HG02759 (cell line): ENCODE measurements at regions not wholly inside any gene's neighbourhood (a gene's known extent, or its start where the extent isn't known, plus 50 kb on each side); places are given as distances from the start of the nearest gene placed in this dataset.

ENCODE experiments used
- ATAC-seq: cut with Tn5 transposase; IDR thresholded peaks from one replicate; pipeline ENCODE4 v1.9.1; 2021; ENCODE audit warnings: mild to moderate bottlenecking, moderate library complexity; ENCODE audit not compliant: unreplicated experiment

DNA sequence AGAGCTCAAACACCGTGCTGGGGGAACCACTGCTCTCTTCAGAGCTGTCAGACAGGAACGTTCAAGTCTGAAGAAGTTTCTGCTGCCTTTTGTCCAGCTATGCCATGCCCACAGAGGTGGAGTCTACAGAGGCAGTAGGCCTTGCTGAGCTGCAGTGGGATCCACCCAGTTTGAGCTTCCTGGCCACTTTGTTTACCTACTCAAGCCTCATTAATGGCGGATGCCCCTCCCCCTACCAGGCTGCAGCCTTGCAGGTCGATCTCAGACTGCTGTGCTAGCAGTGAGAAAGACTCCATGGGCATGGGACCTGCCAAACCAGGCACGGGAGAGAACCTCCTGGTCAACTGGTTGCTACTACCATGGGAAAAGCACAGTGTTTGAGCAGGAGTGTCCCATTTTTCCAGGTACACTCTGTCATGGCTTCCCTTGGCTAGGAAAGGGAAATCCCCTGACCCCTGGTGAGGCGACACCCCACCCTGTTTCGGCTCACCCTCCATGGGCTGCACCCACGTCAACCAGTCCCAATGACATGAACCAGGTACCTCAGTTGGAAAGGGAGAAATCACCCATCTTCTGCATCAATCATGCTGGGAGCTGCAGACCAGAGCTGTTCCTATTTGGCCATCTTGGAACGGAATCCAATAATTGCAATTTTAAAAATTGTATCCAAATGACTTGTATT, 246.9 kb upstream of the ADAMTS16 start:
- no peak for ATAC-seq

DNA sequence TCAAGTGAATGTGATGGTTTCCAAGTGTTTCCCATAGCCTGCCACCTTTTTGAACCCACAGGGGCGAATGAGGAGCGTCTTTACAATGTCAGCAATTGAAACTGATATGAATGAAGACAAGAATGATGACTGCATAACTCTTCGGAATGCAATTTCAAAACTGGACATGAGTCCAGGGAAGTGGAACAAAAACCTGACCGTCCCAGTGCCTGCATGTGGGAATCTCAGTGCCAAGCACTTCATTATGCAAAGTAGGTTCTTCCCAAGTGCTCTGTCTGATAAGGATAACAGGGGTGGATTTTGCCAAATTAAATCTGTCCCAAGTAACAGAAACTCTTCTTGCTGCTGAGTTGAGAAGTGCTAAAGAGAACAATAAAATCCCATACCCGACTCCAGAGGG, 243.8 kb upstream of the ADAMTS16 start:
- ATAC-seq: no peak

DNA sequence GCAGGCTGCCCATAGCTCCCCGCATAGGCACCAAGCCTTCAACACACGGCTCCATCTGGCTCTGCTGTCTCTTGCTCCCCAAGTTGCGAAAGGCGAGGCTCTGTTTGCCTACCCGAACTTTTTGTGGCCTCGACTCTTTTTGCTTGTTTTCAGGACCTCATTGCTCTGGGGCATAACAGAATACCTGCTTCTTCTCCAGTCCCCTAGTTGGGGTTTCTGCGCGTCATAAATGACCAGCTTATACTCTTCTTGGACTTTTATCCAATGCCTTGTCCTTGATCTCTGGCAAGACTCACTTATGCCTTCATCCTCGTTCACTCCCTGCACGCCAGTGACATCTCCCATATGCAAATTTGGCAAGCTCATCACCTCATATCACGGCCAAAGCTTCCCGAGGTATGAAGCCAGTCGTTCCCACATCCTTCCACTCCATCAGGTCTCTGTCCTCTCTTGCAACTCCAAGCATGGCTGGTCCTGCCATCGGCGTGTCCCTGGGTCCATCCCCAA, 238.8 kb upstream of the ADAMTS16 start:
- ATAC-seq: no peak

DNA sequence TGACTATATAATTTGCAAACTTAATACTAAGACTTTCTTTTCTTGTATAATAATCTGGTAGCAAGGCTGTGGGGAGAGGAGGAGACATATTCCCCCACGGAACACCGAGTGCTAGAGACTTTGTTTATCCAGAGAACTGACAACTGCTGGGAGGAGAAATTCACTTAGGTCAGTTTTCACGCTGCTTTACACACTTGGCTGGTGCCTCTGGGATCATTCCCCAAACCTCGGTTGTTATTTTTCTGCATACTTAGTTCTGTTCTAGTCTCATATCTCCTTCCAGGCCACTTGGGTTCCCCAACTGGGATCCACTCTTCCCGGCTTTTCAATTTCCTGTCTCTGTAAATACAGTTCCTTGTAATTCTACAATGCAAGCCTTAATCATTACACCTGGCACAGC, 238.2 kb upstream of the ADAMTS16 start:
- no peak for ATAC-seq

DNA sequence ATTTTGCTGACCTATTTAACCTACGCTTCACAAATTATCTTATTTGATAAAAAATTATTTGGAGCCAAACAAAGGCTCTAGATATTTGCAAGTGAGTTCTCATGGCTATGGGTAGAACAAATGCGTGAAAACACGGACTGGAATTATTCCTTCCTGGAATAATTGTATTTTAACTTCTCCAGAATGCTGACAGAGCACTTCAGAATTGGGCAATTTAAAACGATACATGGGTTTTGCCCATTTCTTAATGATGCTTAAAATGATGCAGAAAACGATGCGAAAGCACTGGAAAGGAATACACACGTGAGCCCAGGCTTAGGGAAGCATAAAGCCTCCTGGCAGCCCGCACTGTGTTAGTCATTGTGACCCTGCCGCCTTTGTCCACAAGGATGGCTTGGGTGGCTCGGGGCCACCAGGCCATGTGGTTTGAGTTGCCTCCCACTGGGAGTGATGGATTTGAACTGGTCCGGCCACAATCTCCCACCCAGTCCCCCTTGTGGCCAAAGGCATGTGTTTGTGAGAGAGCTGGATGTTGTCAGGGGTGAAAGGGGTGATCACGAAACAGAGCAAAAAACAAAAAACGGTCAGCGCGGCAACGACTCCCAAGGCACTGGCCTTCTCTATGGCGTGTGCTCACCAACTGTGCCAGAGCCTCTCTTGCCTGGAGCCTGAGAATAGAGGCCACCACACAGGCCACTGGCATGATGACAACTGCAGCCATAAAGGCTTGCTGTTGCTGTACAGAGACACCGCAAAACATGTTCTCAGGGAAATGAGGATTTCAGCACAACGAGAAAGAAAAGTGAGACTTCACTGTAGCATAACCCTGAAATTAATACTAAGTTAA, 234.2 kb upstream of the ADAMTS16 start:
- ATAC-seq: no peak

DNA sequence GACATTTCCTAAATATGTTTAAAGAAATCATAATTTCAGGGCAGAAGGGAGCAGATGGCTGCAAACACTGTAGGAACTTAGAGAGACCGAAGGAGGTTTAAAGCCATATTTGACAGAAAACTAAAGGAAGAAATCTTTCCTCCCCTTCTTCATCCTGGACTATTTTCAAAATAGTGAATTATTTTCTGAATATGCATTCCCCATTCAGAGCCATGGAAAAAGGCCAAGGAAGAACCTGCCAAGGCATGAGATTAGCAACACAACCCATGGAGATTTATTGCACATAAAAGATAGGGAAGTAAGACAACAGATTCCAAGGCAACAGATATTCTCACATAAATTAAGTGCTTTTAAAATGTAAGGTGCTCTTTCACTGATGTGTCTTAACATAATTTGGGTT, 233.3 kb upstream of the ADAMTS16 start:
- ATAC-seq: no peak

DNA sequence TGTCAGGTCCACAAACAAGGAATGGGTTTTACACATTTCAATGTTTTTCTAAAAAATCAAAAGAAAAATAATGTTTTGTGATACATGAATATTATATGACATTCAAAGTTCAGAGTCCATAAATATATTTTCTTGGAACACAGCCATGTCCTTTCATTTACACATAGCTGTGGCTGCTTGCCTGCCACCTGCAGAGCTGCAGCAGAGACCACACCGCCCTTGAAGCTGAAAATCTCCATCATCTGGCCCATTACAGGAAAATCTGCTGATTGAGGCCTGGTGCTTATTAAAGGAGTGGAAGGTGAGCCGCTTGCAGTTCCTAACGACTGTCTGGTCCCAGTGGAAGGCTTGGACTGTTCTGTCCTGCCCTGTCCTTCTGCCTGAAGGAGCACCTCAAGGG, 232.6 kb upstream of the ADAMTS16 start:
- ATAC-seq: no peak

DNA sequence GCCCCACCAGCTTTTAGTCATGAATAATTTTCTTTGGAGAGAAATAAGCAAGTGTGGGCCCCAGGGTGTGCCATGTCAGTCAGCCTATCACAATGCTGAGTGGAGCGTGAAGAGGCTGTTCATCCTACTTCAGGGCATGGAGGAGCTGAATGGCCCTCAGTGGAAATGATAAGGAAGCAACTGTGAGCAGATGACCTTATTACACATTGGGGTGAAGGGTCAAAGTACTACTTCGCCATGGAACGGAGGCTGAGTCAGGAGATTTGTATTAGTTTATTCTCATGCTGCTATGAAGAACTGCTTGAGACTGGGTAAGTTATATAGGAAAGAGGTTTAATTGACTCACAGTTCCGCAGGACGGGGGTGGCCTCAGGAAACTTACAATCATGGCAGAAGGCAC, 231.0 kb upstream of the ADAMTS16 start:
- ATAC-seq: no peak

DNA sequence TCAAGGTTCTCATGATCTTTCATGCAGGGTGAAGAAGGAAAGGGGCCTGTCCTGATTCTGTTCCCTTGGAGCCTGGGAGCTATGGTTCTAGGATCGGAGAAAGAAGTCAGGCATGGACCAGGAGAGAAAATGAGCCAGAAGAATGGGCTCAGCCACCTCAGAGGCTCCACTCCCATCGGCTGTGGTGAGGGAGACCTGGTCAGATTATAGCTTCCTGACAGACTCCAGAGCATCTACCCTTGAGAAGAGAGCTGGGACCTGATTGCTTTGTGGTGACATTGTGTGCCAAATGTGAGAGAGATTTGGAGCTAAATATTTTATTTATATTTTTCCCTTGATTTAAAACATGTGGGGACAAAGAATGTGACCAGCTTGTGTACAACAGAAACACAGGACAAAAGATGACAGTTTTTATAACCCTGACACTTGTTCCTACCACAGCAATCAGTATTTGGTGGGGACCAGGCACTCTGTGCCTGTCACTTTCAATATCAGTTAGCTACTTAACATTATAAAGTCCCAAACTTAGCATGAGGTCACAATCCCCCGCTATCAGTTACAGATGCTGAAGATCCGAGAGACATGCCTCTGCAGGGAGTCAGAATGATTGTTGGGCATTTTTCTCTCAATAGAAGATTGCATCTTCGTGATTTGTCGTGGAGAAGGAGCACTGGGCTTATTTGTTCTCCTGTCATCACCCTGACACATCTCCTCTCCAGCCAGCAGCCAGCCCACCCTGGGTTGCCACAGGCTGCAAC, 228.3 kb upstream of the ADAMTS16 start:
- ATAC-seq: no peak

DNA sequence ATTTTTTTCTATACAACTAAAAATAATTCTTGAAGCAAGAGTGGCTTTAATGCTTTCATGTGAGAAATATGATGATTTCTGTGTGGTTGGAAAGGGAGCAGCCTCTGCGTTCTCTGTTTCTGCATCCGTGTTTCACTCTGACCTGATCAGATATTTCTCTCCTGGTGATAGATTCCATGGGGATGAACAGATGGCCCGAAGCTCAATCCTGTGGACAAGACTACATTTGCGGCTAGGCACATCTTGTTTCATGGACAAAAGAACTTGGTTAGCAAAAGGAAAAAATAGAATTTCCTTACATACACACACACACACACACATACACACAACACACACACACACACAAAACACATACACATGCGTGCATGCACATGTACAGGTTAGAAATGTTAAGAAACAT, 218.2 kb upstream of the ADAMTS16 start:
- no peak for ATAC-seq

DNA sequence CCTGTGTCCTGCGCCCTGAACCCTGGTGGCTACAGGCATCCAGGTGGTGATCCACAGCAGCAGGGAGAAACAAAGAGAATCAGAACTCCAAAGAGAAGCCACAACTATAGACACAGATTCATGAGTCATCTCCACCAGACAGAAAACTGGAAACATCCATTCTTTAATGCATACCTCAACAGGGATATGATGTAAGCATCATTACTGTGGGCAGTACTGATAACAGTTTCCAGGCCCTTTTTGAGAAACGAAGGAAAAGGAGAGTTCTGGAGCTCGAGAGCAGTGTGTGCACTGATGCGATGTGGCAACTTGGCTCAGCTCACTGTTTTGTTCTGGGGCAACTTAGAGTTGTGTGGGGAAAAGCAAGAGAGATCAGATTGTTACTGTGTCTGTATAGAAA, 215.6 kb upstream of the ADAMTS16 start:
- ATAC-seq: no peak

DNA sequence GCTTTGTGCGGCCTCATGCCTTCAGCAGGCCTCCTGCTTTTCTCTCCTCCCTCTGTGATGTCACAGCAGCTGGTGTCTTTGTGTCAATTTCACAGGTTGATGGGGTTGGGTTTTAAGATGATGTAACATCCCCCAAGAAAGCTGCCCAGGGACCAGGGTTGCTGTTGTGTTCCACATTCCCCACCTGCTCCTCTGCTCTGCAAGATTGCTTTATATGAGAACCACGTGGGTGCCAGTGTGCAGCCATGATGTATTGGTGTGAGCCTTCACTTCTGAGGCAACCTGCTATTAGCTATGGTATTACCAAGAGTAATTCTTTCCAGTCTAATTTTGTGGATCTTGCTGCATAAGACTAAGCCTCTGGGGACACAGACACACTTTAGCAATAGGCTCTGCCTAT, 213.0 kb upstream of the ADAMTS16 start:
- no peak for ATAC-seq

DNA sequence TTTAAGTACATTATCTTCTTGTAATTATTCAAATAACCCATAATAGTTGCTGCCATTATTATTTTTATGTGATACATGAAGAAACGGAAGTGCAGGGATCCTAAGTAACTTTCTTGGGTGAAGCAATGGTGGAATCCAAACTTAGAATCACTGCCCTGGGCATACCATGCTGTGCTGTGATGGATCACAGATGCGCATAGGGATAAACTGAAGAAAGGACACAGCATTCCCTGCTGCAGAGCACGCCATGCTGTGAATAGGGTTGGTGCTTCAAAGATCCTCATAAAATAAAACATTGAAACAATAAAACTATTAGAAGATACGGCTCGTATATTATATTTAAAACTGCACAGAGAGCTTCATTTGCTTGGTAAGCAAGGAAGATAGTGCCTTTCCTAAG, 211.7 kb upstream of the ADAMTS16 start:
- ATAC-seq: no peak

DNA sequence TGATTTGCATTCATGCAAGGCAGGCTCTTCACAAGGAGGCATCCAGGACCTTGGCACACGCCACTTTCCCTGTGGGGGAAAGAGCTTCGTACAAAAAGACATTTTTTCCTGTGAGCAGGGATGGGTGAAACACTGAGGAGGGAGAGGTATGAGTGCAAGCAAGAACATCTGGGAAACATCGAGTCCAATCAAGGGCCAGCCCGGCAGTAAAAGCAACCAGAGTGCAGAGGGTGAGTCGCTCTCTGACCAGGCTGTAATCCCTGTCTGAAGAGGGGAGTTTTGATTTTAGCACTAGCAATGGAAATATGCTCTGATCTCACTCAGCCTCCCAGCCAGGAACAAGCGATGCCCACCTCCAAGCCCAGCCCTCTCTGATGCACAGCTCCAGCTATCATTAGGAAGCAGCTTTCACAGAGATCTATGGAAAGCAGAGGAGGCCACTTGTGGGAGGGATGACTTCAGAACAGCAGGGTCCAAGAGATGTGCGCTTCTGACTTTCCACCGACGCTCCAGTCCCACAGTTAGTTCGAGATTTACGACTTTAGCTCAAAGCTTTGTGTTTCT, 211.0 kb upstream of the ADAMTS16 start:
- no peak for ATAC-seq

DNA sequence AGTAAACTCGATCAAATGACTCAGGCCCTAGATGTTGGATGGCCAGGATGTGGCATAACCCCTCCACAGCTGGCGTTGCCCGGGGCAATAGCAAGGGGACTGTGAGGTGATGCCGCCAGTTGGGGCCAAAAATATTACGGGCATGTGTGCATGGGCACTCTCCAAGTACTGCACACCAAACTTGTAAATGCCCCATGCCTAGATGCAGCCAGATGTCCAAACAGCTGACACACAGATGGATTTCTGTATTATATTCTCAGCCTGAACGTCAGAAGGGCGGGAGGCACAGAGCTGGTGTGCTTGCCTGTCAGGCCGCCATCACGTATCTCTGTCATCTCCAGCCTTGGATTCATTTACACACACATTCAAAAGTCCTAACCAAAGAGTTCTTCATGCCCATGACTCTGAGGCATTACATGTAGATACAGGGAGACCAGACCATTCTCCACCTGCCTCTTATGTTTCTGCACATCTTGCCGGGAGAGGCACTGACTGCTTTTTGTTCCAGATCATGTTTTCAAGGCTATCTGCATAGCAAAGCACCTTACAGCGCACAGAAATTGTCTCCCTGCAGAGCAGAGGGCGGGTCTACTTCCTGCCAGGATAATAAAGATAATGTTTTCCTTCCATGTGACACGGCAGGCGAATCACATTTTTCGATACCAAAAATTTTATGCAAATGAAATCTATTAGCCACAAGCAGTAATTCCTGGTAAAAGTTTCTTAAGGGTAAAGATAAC, 200.9 kb upstream of the ADAMTS16 start:
- ATAC-seq: no peak

DNA sequence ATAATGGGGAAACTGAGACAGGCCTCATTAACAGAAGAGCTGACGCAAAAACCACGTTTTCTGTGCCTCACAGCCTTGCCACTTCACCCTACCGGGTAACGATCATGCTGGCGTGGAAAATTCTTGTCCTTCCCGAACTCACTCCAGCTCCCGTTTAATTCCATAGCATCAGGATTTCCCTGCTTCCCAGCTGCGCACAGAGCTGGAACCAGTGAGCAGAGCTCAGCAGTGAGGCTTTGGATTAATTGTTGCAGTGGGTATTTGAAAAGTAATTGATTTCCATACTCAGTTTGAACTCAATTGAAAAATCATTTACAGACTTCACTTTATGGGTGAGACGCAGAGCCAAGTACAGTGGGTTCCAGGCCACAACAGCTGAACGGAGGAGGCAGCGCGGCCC, 199.0 kb upstream of the ADAMTS16 start:
- ATAC-seq: no peak

DNA sequence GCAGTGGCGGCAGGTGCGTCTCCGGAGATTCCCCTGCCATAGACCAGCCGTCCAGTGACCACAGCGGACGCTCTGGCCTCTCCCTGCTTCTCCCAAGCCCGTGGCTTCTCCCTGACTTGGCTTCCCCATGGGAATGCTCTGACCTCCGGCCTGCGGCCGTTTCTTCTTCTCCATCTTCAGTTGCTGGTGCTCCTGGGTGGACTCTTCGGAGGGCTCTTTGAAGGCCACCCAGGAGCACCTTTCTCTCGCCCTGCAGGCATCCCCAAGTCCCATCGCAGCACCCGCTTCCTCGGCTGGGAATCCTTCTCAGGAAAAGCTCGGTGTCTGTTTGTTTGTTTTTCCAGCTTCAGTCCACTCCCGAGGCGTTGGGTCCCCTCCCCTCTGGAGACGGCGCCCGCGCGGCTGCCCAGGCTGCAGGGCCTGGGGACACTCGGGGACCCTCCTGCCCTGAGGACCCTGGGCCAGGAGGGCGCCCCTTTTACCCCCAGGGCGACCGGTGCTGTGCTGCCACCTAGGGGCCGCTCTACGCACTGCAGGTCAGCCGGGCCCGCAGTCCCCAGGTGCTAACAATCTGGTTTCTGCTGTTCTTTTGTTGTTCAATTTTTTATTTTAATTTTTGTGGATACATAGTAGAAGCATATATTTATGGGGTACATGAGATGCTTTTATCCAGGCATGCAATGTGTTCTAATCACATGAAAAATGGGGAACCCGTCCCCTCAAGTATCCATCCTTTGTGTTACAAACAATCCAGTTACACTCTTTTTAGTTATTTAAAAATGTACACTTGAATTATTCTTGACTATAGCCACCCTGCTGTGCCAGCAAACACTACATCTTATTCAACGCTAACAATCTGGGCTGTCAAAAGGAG, 197.9 kb upstream of the ADAMTS16 start:
- ATAC-seq: peak; percentile 50

DNA sequence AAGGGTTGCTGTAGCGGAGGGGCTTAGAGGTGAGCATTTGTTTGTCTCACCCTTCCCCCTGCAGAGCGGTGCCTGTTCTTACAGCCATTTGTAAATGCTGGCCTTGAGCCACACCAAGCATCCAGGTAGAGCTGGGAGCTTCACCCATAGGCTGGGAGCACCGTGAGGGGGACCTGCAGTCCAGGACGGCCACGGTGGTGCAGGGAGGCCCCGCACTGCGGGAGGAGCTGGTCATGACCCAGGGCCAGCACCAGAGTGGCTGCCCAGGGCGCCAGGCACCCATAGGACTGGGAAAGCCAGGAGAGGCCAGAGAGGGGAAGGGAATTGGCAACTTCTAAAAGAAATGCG, 197.3 kb upstream of the ADAMTS16 start:
- no peak for ATAC-seq

DNA sequence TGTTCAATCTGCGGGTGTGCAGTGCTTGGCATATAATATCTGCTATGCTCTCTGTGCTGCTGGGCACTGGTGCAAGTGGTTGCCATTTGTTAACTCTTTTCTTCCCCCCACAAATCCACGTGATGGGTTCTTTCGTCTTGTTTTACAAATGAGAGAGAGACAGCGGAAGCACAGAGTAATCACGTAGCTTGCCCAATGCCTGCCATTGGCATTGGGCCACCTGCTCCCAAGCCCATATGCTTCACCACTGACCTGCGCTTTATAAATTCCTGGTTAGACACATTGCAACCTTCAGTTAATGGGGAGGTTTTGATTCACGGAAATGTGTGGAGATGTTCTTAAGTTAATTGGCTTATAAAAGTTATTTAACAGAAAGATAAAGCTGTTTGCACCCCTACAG, 194.8 kb upstream of the ADAMTS16 start:
- ATAC-seq: no peak

DNA sequence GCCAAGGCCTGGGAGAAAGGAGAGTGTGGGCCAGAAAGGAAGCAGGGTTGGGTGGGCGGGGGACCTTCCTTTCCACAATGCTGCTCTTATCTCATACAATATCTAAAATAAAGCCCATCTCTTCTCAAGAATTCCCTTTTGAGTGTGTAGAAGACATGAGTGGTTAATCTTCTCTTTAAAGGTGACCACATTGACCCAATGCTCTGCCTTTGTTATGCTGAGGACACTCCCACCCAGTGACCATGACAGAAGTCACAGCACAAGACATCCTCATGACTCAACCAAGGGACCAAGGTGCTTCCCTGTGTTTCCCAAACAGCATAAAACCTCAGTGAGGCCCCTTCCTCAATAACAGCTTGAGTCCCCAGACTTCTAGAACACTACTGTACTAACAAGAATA, 193.0 kb upstream of the ADAMTS16 start:
- no peak for ATAC-seq
